SK-N-SH (cell line): ENCODE measurements at regions not wholly inside any gene's neighbourhood (a gene's known extent, or its start where the extent isn't known, plus 50 kb on each side); places are given as distances from the start of the nearest gene placed in this dataset.

Experiments
- CTCF ChIP-seq: fragments of 200-600 bp; sonication (generic); IDR thresholded peaks from 2 replicates; pipeline ENCODE4 v1.6.1; 2017; ENCODE audit warnings: antibody characterized with exemption, mild to moderate bottlenecking, moderate library complexity
- EP300 ChIP-seq, 2 experiments: IDR thresholded peaks; 2 replicates each; pipeline versions ENCODE4 v1.4.0 to v1.6.1; 2012; ENCODE audit warnings: borderline replicate concordance in 1 of 2, low read depth in 1 of 2, low read length in 1 of 2
- EZH2phosphoT487 ChIP-seq: fragments of 200-600 bp; sonication (generic); IDR thresholded peaks from 2 replicates; pipeline ENCODE4 v1.6.1; 2017; ENCODE audit warnings: low read depth, mixed run types, mild to moderate bottlenecking, antibody characterized with exemption, moderate library complexity, borderline replicate concordance
- IRF3 ChIP-seq: fragments of 150-350 bp; IDR thresholded peaks from 2 replicates; pipeline ENCODE4 v1.6.1; 2016; ENCODE audit warnings: mild to moderate bottlenecking, low read depth, low read length
- JUND ChIP-seq: IDR thresholded peaks from 2 replicates; pipeline ENCODE4 v1.4.0; 2012
- MAX ChIP-seq: IDR thresholded peaks from 2 replicates; pipeline ENCODE4 v1.4.0; 2012; ENCODE audit warnings: low read depth
- POLR2AphosphoS5 ChIP-seq: IDR thresholded peaks from 2 replicates; pipeline ENCODE4 v1.6.1; 2012; ENCODE audit warnings: low read depth, low read length
- RAD21 ChIP-seq: IDR thresholded peaks from 2 replicates; pipeline ENCODE4 v1.6.1; 2012; ENCODE audit warnings: mild to moderate bottlenecking, low read length
- SMC3 ChIP-seq: IDR thresholded peaks from 2 replicates; pipeline ENCODE4 v1.6.1; 2012; ENCODE audit warnings: low read depth, low read length, improper control_type of control experiment
- TAF1 ChIP-seq: IDR thresholded peaks from 2 replicates; pipeline ENCODE4 v1.6.1; 2012; ENCODE audit warnings: low read depth, mild to moderate bottlenecking, low read length, moderate library complexity, borderline replicate concordance
- TCF12 ChIP-seq: IDR thresholded peaks from 2 replicates; pipeline ENCODE4 v1.4.0; 2012
- USF1 ChIP-seq: IDR thresholded peaks from 2 replicates; pipeline ENCODE4 v1.4.0; 2012; ENCODE audit warnings: low read depth, borderline replicate concordance

GRCh38 chr14:88992011-88992410 lies 167.6 kb downstream of the TTC8 start:
- TF ChIP-seq EP300 (IDR thresholded peaks at IDR 0.05; ENCODE audit: borderline replicate concordance in 1 of 2, low read depth in 1 of 2, low read length in 1 of 2) (no peak), MAX (no peak), CTCF (no peak), POLR2AphosphoS5 (no peak), USF1 (no peak), RAD21 (no peak), TAF1 (no peak), IRF3 (no peak), JUND (no peak), EZH2phosphoT487 (no peak), TCF12 (no peak), SMC3 (no peak)
